GM18511 (cell line): ENCODE measurements at regions not wholly inside any gene's neighbourhood (a gene's known extent, or its start where the extent isn't known, plus 50 kb on each side); places are given as distances from the start of the nearest gene placed in this dataset.
A peak's percentile ranks its signal among the peaks of the same experiment; 100 is the strongest.
"Not testable (repeated sequence)": the region's sequence is repeated elsewhere in the genome, so short reads cannot be mapped to it uniquely, and the experiment has no call there.

Experiments
- ATAC-seq: cut with Tn5 transposase; IDR thresholded peaks from one replicate; pipeline ENCODE4 v1.9.1; 2021; ENCODE audit warnings: mild to moderate bottlenecking, moderate library complexity; ENCODE audit not compliant: unreplicated experiment

GRCh38 chr14:49250109-49250508 is 336.1 kb downstream of the RPS29 start:
- ATAC-seq = no peak

GRCh38 chr14:49249022-49249421 is 337.2 kb downstream of the RPS29 start:
- no peak for ATAC-seq

- not testable (repeated sequence) for ATAC-seq
These were observed 342.4 kb downstream of the RPS29 start for GRCh38 chr14:49243777-49244176.

GRCh38 chr14:49240383-49240782 is 345.8 kb downstream of the RPS29 start:
- no peak for ATAC-seq

GRCh38 chr14:49228552-49228951 is 357.6 kb downstream of the RPS29 start:
- ATAC-seq = no peak

- no peak for ATAC-seq
These were observed 364.9 kb downstream of the RPS29 start for GRCh38 chr14:49221316-49221715.

GRCh38 chr14:49220492-49220891 is 365.7 kb downstream of the RPS29 start:
- ATAC-seq = no peak

- no peak for ATAC-seq
These were observed 367.6 kb downstream of the RPS29 start for GRCh38 chr14:49218436-49219092.

- ATAC-seq = no peak
These were observed 373.5 kb downstream of the RPS29 start for GRCh38 chr14:49212721-49213120.

GRCh38 chr14:49209416-49209815 is 376.8 kb downstream of the RPS29 start:
- no peak for ATAC-seq

- ATAC-seq = no peak
These were observed 379.4 kb downstream of the RPS29 start for GRCh38 chr14:49206828-49207227.

- no peak for ATAC-seq
These were observed 382.5 kb downstream of the RPS29 start for GRCh38 chr14:49203676-49204075.

GRCh38 chr14:49199159-49199558 is 387.0 kb downstream of the RPS29 start:
- ATAC-seq = no peak

GRCh38 chr14:49196327-49196726 is 389.9 kb downstream of the RPS29 start:
- no peak for ATAC-seq

- no peak for ATAC-seq
These were observed 392.1 kb downstream of the RPS29 start for GRCh38 chr14:49194067-49194466.

GRCh38 chr14:49193332-49194065 is 392.7 kb downstream of the RPS29 start:
- peak; percentile 98 for ATAC-seq

GRCh38 chr14:49191380-49191779 is 394.8 kb downstream of the RPS29 start:
- no peak for ATAC-seq

- no peak for ATAC-seq
These were observed 396.8 kb downstream of the RPS29 start for GRCh38 chr14:49189375-49189774.

GRCh38 chr14:49187799-49188198 is 398.4 kb downstream of the RPS29 start:
- ATAC-seq = no peak

GRCh38 chr14:49173765-49174373 is 412.3 kb downstream of the RPS29 start:
- peak; percentile 99 for ATAC-seq

- no peak for ATAC-seq
These were observed 422.1 kb downstream of the RPS29 start for GRCh38 chr14:49164074-49164473.

- no peak for ATAC-seq
These were observed 425.2 kb downstream of the RPS29 start for GRCh38 chr14:49160983-49161382.
